ENCODE measurements at regions not wholly inside any gene's neighbourhood (a gene's known extent, or its start where the extent isn't known, plus 50 kb on each side); places are given as distances from the start of the nearest gene placed in this dataset.

GRCh38 chr9:106350777-106351176 is 512.2 kb upstream of the ZNF462 start:
- no peak for TF ChIP-seq CTCF (IDR thresholded peaks at IDR 0.05; ENCODE audit: poor library complexity)
- no peak for TF ChIP-seq EZH2 (IDR thresholded peaks at IDR 0.05; ENCODE audit: borderline replicate concordance)
- TF ChIP-seq EZH2phosphoT487 (IDR thresholded peaks at IDR 0.05; ENCODE audit: low read depth, severe bottlenecking, unreplicated experiment): no peak

Data from hepatocyte (in vitro differentiated cells).